Lung (tissue), 11 donors: ENCODE measurements at regions not wholly inside any gene's neighbourhood (a gene's known extent, or its start where the extent isn't known, plus 50 kb on each side); places are given as distances from the start of the nearest gene placed in this dataset.

Experiments
- ATAC-seq: fragments of 200-7000 bp; cut with Tn5 transposase; one replicate; pipeline ENCODE4 v1.9.1; 2020; ENCODE audit warnings: moderate number of reproducible peaks; ENCODE audit not compliant: insufficient read depth, low FRiP score
- DNase-seq, 3 donors: peaks; one replicate each; pipeline ENCODE4 v3.0.0-alpha.2; 2013 to 2017
- H3K27ac ChIP-seq, 2 donors: one replicate each; pipeline ENCODE4 v1.5.1; 2013; ENCODE audit warnings: mild to moderate bottlenecking in 2 of 2, moderate library complexity in 2 of 2, control low read depth in 1 of 2, inconsistent platforms in 1 of 2, low read depth in 1 of 2, low read length in 1 of 2
- H3K27me3 ChIP-seq, 3 donors: one replicate each; pipeline ENCODE4 v1.5.1; 2013; ENCODE audit warnings: low read length in 2 of 3; ENCODE audit not compliant: control insufficient read depth in 3 of 3, insufficient read depth in 3 of 3
- H3K36me3 ChIP-seq, 4 donors: one replicate each; pipeline ENCODE4 v1.5.1; 2013; ENCODE audit warnings: low read length in 4 of 4, mild to moderate bottlenecking in 1 of 4, moderate library complexity in 1 of 4; ENCODE audit not compliant: control insufficient read depth in 4 of 4, insufficient read depth in 4 of 4
- H3K4me1 ChIP-seq, 5 donors: one replicate each; pipeline ENCODE4 v1.5.1; 2013; ENCODE audit warnings: low read length in 5 of 5, mild to moderate bottlenecking in 2 of 5, moderate library complexity in 1 of 5; ENCODE audit not compliant: control insufficient read depth in 5 of 5, insufficient read depth in 5 of 5
- H3K4me3 ChIP-seq: one replicate; pipeline ENCODE4 v1.5.1; 2013; ENCODE audit warnings: mild to moderate bottlenecking, control low read depth, moderate library complexity
- H3K9ac ChIP-seq, 2 donors: one replicate each; pipeline ENCODE4 v1.5.1; 2013; ENCODE audit warnings: low read length in 2 of 2, control low read depth in 1 of 2; ENCODE audit not compliant: insufficient read depth in 1 of 2
- H3K9me3 ChIP-seq, 4 donors: one replicate each; pipeline ENCODE4 v1.5.1; 2013; ENCODE audit warnings: low read length in 3 of 4, mild to moderate bottlenecking in 1 of 4, moderate library complexity in 1 of 4; ENCODE audit not compliant: control insufficient read depth in 4 of 4, insufficient read depth in 3 of 4
- CTCF ChIP-seq: IDR thresholded peaks from 2 replicates; pipeline ENCODE4 v1.5.1; 2012; ENCODE audit warnings: mild to moderate bottlenecking; ENCODE audit errors: control extremely low read depth, extremely low read depth
- WGBS, 2 donors: extraction: QIAGEN DNeasy Blood & Tissue Kit; methylation state at CpG; one replicate each; pipeline ENCODE4 v1.1.7; 2013; 5-methylcytosine and 5-hydroxymethylcytosine counted together
- donor health status: control.
- donor health status: control.
- donor health status: Bipolar disorder and iron deficiency.
- donor health status: healthy.
- donor health status: DM: yes; HTN: yes; CAD: no.

GRCh38 chr11:134893810-134894685, 482.0 kb upstream of the B3GAT1 start:
- Histone ChIP-seq H3K4me1 (no peaks in the 10 kb centered on the region), H3K27me3 (no peaks in the 10 kb centered on the region), H3K9me3 (peaks cover 0 to 3% (median 0%) of the 10 kb centered on the region in 4 donors), H3K9ac (no peak overlapping the region), H3K27ac (no peak overlapping the region), H3K4me3 (no peak overlapping the region), H3K36me3 (no peaks in the 10 kb centered on the region)
- ATAC-seq (no peak), DNase-seq (no peak)
- TF ChIP-seq CTCF = no peak
- WGBS, 2 donors = 75 to 83% methylated on average over 13 of the region's 13 CpGs

GRCh38 chr11:134890446-134890845, 478.4 kb upstream of the B3GAT1 start:
- no peak overlapping the region for H3K4me3 ChIP-seq
- DNase-seq (no peak), ATAC-seq (no peak)
- H3K27me3 ChIP-seq = peaks cover 0 to 5% (median 0%) of the 10 kb centered on the region in 3 donors
- H3K4me1 ChIP-seq = no peaks in the 10 kb centered on the region
- no peaks in the 10 kb centered on the region for H3K36me3 ChIP-seq
- no peak overlapping the region for H3K9ac ChIP-seq
- no peak for TF ChIP-seq CTCF
- no peak overlapping the region for H3K27ac ChIP-seq
- WGBS, 2 donors = 64 to 74% methylated on average over 5 of the region's 5 CpGs
- peaks cover 0 to 9% (median 0%) of the 10 kb centered on the region in 4 donors for H3K9me3 ChIP-seq

GRCh38 chr11:134889832-134890231, 477.8 kb upstream of the B3GAT1 start:
- Histone ChIP-seq H3K9me3 (peaks cover 0 to 9% (median 0%) of the 10 kb centered on the region in 4 donors), H3K27me3 (peaks cover 0 to 5% (median 2%) of the 10 kb centered on the region in 3 donors), H3K9ac (no peak overlapping the region), H3K4me3 (no peak overlapping the region), H3K27ac (no peak overlapping the region), H3K4me1 (no peaks in the 10 kb centered on the region), H3K36me3 (no peaks in the 10 kb centered on the region)
- WGBS, 2 donors = 87 to 89% methylated on average over 6 of the region's 6 CpGs
- TF ChIP-seq CTCF = no peak
- DNase-seq (no peak), ATAC-seq (no peak)
